Liver (tissue), 3 donors: ENCODE measurements at regions not wholly inside any gene's neighbourhood (a gene's known extent, or its start where the extent isn't known, plus 50 kb on each side); places are given as distances from the start of the nearest gene placed in this dataset.

ENCODE experiments used
- ATF3 ChIP-seq: IDR thresholded peaks from 2 replicates; pipeline ENCODE4 v1.6.1; 2016; ENCODE audit warnings: antibody characterized with exemption
- CTCF ChIP-seq: fragments of 150-350 bp; IDR thresholded peaks from 2 replicates; pipeline ENCODE4 v1.5.1; 2017; ENCODE audit warnings: improper control_type of control experiment, low read depth, low read length; ENCODE audit not compliant: missing input control
- EGR1 ChIP-seq, 2 donors: IDR thresholded peaks; 2 replicates each; pipeline ENCODE4 v1.6.1; 2016 to 2018; ENCODE audit warnings: antibody characterized with exemption in 2 of 2, low read depth in 2 of 2
- FOXA1 ChIP-seq: IDR thresholded peaks from 2 replicates; pipeline ENCODE4 v1.6.1; 2016; ENCODE audit warnings: antibody characterized with exemption
- GABPA ChIP-seq, 2 donors: IDR thresholded peaks in 1 of 2; conservative IDR thresholded peaks in 1 of 2; 2 replicates each; pipeline ENCODE4 v1.6.1; 2016; ENCODE audit warnings: antibody characterized with exemption in 2 of 2, mild to moderate bottlenecking in 1 of 2, moderate library complexity in 1 of 2
- HNF4G ChIP-seq: IDR thresholded peaks from 2 replicates; pipeline ENCODE4 v1.6.1; 2016; ENCODE audit warnings: antibody characterized with exemption
- JUND ChIP-seq, 2 donors: IDR thresholded peaks; 2 replicates each; pipeline ENCODE4 v1.6.1; 2016; ENCODE audit warnings: antibody characterized with exemption in 2 of 2
- MAX ChIP-seq: IDR thresholded peaks from 2 replicates; pipeline ENCODE4 v1.6.1; 2016; ENCODE audit warnings: antibody characterized with exemption
- RAD21 ChIP-seq, 2 donors: IDR thresholded peaks; 2 replicates each; pipeline ENCODE4 v1.6.1; 2016; ENCODE audit warnings: antibody characterized with exemption in 2 of 2, mild to moderate bottlenecking in 2 of 2
- REST ChIP-seq: IDR thresholded peaks from 2 replicates; pipeline ENCODE4 v1.6.1; 2016; ENCODE audit warnings: antibody characterized with exemption, mild to moderate bottlenecking
- SP1 ChIP-seq: IDR thresholded peaks from 2 replicates; pipeline ENCODE4 v1.6.1; 2018; ENCODE audit warnings: antibody characterized with exemption, mild to moderate bottlenecking
- TAF1 ChIP-seq: conservative IDR thresholded peaks from 2 replicates; pipeline ENCODE4 v1.6.1; 2016; ENCODE audit warnings: antibody characterized with exemption, mild to moderate bottlenecking
- ZBTB33 ChIP-seq: IDR thresholded peaks from 2 replicates; pipeline ENCODE4 v1.6.1; 2016; ENCODE audit warnings: antibody characterized with exemption
- donor health status: healthy.
- donor health status: healthy.

- TF ChIP-seq CTCF (no peak), ZBTB33 (no peak), GABPA (IDR thresholded peaks at IDR 0.05 in 1 of 2, conservative IDR thresholded peaks at IDR 0.05 in 1 of 2) (no peak), RAD21 (IDR thresholded peaks at IDR 0.05) (no peak), HNF4G (no peak), JUND (IDR thresholded peaks at IDR 0.05) (no peak), MAX (no peak), FOXA1 (no peak), REST (no peak), SP1 (no peak), ATF3 (no peak), TAF1 (no peak), EGR1 (IDR thresholded peaks at IDR 0.05; ENCODE audit: low read depth in 2 of 2) (no peak)
Measured at GRCh38 chr5:24368115-24368514, 276.7 kb downstream of the CDH10 start.
